HEK293T (cell line): ENCODE measurements at regions not wholly inside any gene's neighbourhood (a gene's known extent, or its start where the extent isn't known, plus 50 kb on each side); places are given as distances from the start of the nearest gene placed in this dataset.

ENCODE experiments used
- CTCF ChIA-PET: fragments of 350-600 bp; formaldehyde crosslinking; extraction: SDS; loops from one replicate; lab custom pipeline; 2021; ENCODE audit warnings: antibody characterized with exemption, inconsistent platforms; lab: Yijun Ruan, JAX
- POLR2A ChIA-PET: fragments of 350-600 bp; formaldehyde crosslinking; extraction: SDS; loops from one replicate; lab custom pipeline; 2020; ENCODE audit warnings: antibody characterized with exemption, inconsistent platforms; lab: Yijun Ruan, JAX
- DNase-seq: peaks from one replicate; pipeline ENCODE4 v3.0.0; 2012; ENCODE audit warnings: mixed read lengths; ENCODE audit errors: extremely low spot score
- ARNT ChIP-seq: fragments of 450-650 bp; IDR thresholded peaks from 2 replicates; pipeline ENCODE4 v1.6.1; 2017; ENCODE audit warnings: mild to moderate bottlenecking
- BHLHE40 ChIP-seq: fragments of 450-650 bp; IDR thresholded peaks from 2 replicates; pipeline ENCODE4 v1.6.1; 2016; ENCODE audit warnings: mild to moderate bottlenecking, moderate library complexity, borderline replicate concordance
- CTBP1 ChIP-seq: fragments of 450-650 bp; IDR thresholded peaks from 2 replicates; pipeline ENCODE4 v1.6.1; 2016; ENCODE audit warnings: borderline replicate concordance
- ELF4 ChIP-seq: fragments of 450-650 bp; IDR thresholded peaks from 2 replicates; pipeline ENCODE4 v1.6.1; 2017; ENCODE audit warnings: antibody characterized with exemption
- FOXA1 ChIP-seq: fragments of 450-650 bp; IDR thresholded peaks from 2 replicates; pipeline ENCODE4 v1.6.1; 2016; ENCODE audit warnings: mild to moderate bottlenecking
- FOXK2 ChIP-seq: fragments of 450-650 bp; IDR thresholded peaks from 2 replicates; pipeline ENCODE4 v1.6.1; 2016; ENCODE audit warnings: mild to moderate bottlenecking
- FOXM1 ChIP-seq: fragments of 450-650 bp; IDR thresholded peaks from 2 replicates; pipeline ENCODE4 v1.6.1; 2017; ENCODE audit warnings: mild to moderate bottlenecking, borderline replicate concordance
- HDGF ChIP-seq: fragments of 450-650 bp; IDR thresholded peaks from 2 replicates; pipeline ENCODE4 v1.6.1; 2017; ENCODE audit warnings: antibody characterized with exemption, borderline replicate concordance
- L3MBTL2 ChIP-seq: fragments of 450-650 bp; conservative IDR thresholded peaks from 2 replicates; pipeline ENCODE4 v1.6.1; 2016; ENCODE audit warnings: mild to moderate bottlenecking
- LEF1 ChIP-seq: fragments of 450-650 bp; IDR thresholded peaks from 2 replicates; pipeline ENCODE4 v1.6.1; 2017; ENCODE audit warnings: mild to moderate bottlenecking, borderline replicate concordance
- NFRKB ChIP-seq: fragments of 450-650 bp; IDR thresholded peaks from 2 replicates; pipeline ENCODE4 v1.6.1; 2016; ENCODE audit warnings: mild to moderate bottlenecking, moderate library complexity
- SP1 ChIP-seq: fragments of 450-650 bp; IDR thresholded peaks from 2 replicates; pipeline ENCODE4 v1.6.1; 2017
- SUZ12 ChIP-seq: fragments of 450-650 bp; IDR thresholded peaks from 2 replicates; pipeline ENCODE4 v1.6.1; 2016; ENCODE audit warnings: mild to moderate bottlenecking
- TARDBP ChIP-seq: fragments of 450-650 bp; IDR thresholded peaks from 2 replicates; pipeline ENCODE4 v1.6.1; 2016
- ZNF384 ChIP-seq: fragments of 450-650 bp; IDR thresholded peaks from 2 replicates; pipeline ENCODE4 v1.6.1; 2016
- TF ChIP-seq, protein P1 (sequence below): fragments of 450-650 bp; IDR thresholded peaks from 2 replicates; pipeline ENCODE4 v1.6.1; 2016

DNA sequence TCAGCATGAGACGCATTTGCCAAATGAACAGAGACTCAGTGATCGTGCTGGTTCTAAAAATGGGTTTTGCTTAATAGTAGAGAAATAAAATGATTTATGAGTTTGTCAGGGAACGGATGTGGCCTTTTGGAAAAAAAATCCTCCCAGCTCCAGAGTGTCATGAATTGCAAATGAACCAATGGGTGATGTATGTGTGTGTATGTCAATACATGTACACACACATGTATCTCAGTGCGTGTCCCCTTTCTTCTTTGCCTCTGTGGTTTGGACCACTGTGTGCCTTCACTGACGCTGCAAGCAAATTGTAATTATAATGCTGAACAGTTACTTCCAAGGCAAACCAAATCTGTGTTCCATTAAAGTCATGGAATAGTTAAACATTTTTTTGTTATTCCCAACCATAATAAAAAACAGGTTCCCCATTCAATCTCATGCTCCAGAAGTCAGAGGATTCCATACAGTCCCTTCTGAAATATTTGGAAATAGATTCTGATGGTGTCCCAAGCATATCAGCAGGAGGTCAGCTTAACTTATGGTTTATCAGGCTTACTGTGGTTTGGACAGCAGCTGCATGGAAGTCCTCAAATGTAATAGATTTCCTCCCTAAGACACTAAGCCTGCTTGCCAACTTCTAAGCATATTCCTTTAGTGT, 630.5 kb downstream of the ACTL7B start:
- CTCF ChIA-PET = interaction anchor here (0.6 kb wide), 1 partner anchor 15 kb away, joined by 3 read pairs; no protein-coding TSS in a partner anchor
- POLR2A ChIA-PET = no interaction called here
- no peak for DNase-seq
- TF ChIP-seq LEF1 = no peak
- TF ChIP-seq SUZ12 = no peak
- TF ChIP-seq FOXA1 = no peak
- no peak for TF ChIP-seq HDGF
- TF ChIP-seq FOXM1 = no peak
- TF ChIP-seq ZNF384 = no peak
- TF ChIP-seq TARDBP = no peak
- no peak for TF ChIP-seq SP1
- TF ChIP-seq L3MBTL2 = no peak
- TF ChIP-seq BHLHE40 = no peak

DNA sequence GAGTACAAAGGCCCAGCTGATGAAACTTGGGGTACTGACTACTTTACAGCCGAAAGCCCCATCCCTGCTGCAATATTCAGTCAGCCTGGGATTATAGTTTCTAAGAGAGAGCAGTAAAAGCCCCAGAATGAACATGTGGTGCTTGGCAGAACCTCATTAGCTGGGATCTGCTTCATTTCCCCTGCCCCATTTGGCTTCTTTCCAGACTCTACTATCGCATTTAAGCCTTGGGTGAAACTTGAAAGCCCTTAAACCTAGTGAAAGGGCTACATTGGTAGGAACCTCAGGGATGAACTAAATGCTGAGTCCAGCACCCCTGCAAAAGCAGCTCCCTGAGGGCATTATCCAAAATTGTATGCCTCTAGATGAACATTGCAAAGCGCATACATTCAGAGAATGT, 631.1 kb downstream of the ACTL7B start:
- no peak for DNase-seq
- POLR2A ChIA-PET = no interaction called here
- TF ChIP-seq ARNT (no peak), TARDBP (no peak), NFRKB (no peak), FOXK2 (no peak), CTBP1 (no peak), FOXM1 (no peak), BHLHE40 (no peak), SP1 (no peak), ELF4 (no peak), L3MBTL2 (no peak), FOXA1 (no peak), LEF1 (no peak), ZNF384 (no peak), HDGF (no peak), SUZ12 (no peak)
- TF ChIP-seq, protein P1, sequence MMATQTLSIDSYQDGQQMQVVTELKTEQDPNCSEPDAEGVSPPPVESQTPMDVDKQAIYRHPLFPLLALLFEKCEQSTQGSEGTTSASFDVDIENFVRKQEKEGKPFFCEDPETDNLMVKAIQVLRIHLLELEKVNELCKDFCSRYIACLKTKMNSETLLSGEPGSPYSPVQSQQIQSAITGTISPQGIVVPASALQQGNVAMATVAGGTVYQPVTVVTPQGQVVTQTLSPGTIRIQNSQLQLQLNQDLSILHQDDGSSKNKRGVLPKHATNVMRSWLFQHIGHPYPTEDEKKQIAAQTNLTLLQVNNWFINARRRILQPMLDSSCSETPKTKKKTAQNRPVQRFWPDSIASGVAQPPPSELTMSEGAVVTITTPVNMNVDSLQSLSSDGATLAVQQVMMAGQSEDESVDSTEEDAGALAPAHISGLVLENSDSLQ = no peak
- CTCF ChIA-PET = interaction anchor here (0.6 kb wide), 1 partner anchor 16 kb away, joined by 3 read pairs; no protein-coding TSS in a partner anchor

- ChIA-PET POLR2A (no interaction called here), CTCF (interaction anchor here (0.6 kb wide), 1 partner anchor 155 kb away, joined by 3 read pairs; no protein-coding TSS in a partner anchor)
- DNase-seq = no peak
- TF ChIP-seq SP1 (no peak), NFRKB (no peak), ZNF384 (no peak), ARNT (no peak), LEF1 (no peak), FOXA1 (no peak), FOXM1 (no peak), BHLHE40 (no peak), SUZ12 (no peak), CTBP1 (no peak), FOXK2 (no peak), TARDBP (no peak), HDGF (no peak), L3MBTL2 (no peak)
- TF ChIP-seq, protein P1 = no peak
These were observed 636.1 kb downstream of the ACTL7B start for GRCh38 chr9:108219664-108220063.

DNA sequence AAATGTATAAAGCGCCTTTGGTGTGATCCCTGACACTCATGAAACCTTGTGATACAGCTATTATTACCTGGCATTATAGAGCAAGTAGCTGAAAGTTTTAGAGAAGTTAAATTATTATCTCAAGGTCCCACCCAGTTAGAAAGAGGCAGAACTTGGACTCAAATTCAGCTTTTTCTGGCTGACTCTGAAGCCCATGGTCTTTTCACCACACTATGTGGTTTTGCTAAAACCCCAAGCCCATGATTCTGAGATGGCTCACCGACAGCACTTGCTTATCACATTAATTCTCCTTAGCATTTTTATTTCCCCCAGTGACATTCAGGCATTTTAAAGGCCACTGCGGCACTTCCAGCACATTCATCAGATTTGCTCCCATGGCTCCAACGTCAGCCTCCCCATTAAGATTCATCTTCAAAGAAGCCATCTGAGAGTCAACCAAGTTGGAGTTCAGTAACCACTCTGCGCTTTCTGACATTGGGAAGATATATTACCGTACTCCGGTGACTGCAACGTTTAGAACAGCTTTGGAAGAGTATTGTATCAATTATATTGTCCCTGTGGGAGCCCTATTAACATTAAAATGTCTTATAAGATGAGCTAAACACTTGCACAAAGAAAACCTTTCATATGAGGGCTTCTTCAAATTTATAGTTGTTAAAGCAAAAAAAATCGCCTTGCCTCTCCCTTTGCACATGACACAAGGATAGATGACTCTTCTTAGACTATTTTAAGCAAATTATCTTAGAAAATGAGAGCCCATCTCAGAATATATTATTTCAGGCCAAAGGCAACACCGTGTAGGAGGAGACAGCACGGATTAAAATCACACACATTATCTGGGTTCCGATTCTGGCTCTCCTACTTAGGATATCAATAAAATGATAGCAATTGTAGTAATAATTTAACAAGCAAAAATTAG, 638.1 kb downstream of the ACTL7B start:
- DNase-seq = no peak

DNA sequence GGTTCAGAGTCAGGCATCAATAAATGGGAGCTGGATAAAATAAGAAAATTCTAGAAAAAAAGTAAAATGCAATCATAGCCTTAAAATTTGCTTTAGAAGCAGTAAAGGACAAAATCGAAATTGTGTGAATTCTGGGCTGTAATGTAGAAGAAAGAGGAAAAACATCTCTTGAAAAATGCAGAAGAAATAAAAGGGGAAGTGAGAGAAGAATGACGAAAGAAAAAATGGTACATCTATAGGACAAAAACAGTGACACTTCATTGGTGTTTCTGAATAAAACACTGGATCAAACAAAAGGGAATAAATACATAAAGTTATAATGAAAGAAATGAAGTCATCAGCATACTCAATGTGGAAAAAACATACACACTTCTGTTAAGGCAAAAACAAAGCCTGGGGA, 642.3 kb downstream of the ACTL7B start:
- ChIA-PET CTCF (no interaction called here), POLR2A (no interaction called here)
- no peak for TF ChIP-seq SP1
- no peak for TF ChIP-seq BHLHE40
- TF ChIP-seq SUZ12 = no peak
- TF ChIP-seq ZNF384 = no peak
- TF ChIP-seq ARNT = no peak
- TF ChIP-seq L3MBTL2 = no peak
- no peak for TF ChIP-seq FOXK2
- no peak for TF ChIP-seq TARDBP
- TF ChIP-seq LEF1 = no peak
- TF ChIP-seq ELF4 = no peak
- TF ChIP-seq FOXM1 = no peak
- no peak for TF ChIP-seq HDGF
- TF ChIP-seq NFRKB = no peak
- TF ChIP-seq FOXA1 = no peak
- TF ChIP-seq CTBP1 = no peak
- TF ChIP-seq, protein P1 = no peak
- DNase-seq = no peak

More for the DNA sequence above, 638.1 kb downstream of the ACTL7B start:
- CTCF ChIA-PET = no interaction called here
- POLR2A ChIA-PET = no interaction called here
- TF ChIP-seq BHLHE40 (no peak), FOXK2 (no peak), ZNF384 (no peak), ELF4 (no peak), SUZ12 (no peak), ARNT (no peak), LEF1 (no peak), SP1 (no peak), HDGF (no peak), TARDBP (no peak)
- TF ChIP-seq, protein P1 = no peak
